ENCODE measurements at regions not wholly inside any gene's neighbourhood (a gene's known extent, or its start where the extent isn't known, plus 50 kb on each side); places are given as distances from the start of the nearest gene placed in this dataset.
"Not testable (repeated sequence)": the region's sequence is repeated elsewhere in the genome, so short reads cannot be mapped to it uniquely, and the experiment has no call there.

- DNase-seq: no peak
Observed at GRCh38 chr13:80551650-80552497, 210.9 kb upstream of the SPRY2 start.

GRCh38 chr13:80550971-80551441 lies 210.1 kb upstream of the SPRY2 start:
- no peak for DNase-seq

- DNase-seq: no peak
Observed at GRCh38 chr13:80548915-80549314, 208.0 kb upstream of the SPRY2 start.

GRCh38 chr13:80547885-80548825 lies 207.2 kb upstream of the SPRY2 start:
- DNase-seq: no peak

- no peak for DNase-seq
Observed at GRCh38 chr13:80547341-80547740, 206.4 kb upstream of the SPRY2 start.

GRCh38 chr13:80533175-80533574 lies 192.2 kb upstream of the SPRY2 start:
- DNase-seq: no peak

GRCh38 chr13:80530902-80531301 lies 190.0 kb upstream of the SPRY2 start:
- DNase-seq: no peak

GRCh38 chr13:80530191-80530590 lies 189.3 kb upstream of the SPRY2 start:
- DNase-seq: no peak

GRCh38 chr13:80529734-80530133 lies 188.8 kb upstream of the SPRY2 start:
- no peak for DNase-seq

- no peak for DNase-seq
Observed at GRCh38 chr13:80528733-80529132, 187.8 kb upstream of the SPRY2 start.

GRCh38 chr13:80527400-80527799 lies 186.5 kb upstream of the SPRY2 start:
- no peak for DNase-seq

GRCh38 chr13:80524447-80525215 lies 183.7 kb upstream of the SPRY2 start:
- no peak for DNase-seq

- DNase-seq: no peak
Observed at GRCh38 chr13:80523134-80523533, 182.2 kb upstream of the SPRY2 start.

- not testable (repeated sequence) for DNase-seq
Observed at GRCh38 chr13:80522463-80522862, 181.5 kb upstream of the SPRY2 start.

- no peak for DNase-seq
Observed at GRCh38 chr13:80516818-80517348, 176.0 kb upstream of the SPRY2 start.

GRCh38 chr13:80515296-80515695 lies 174.4 kb upstream of the SPRY2 start:
- DNase-seq: no peak

GRCh38 chr13:80513196-80513595 lies 172.3 kb upstream of the SPRY2 start:
- DNase-seq: no peak

GRCh38 chr13:80510686-80511085 lies 169.8 kb upstream of the SPRY2 start:
- no peak for DNase-seq

GRCh38 chr13:80509264-80509663 lies 168.3 kb upstream of the SPRY2 start:
- DNase-seq: no peak

- no peak for DNase-seq
Observed at GRCh38 chr13:80508031-80508430, 167.1 kb upstream of the SPRY2 start.

GRCh38 chr13:80504453-80504852 lies 163.5 kb upstream of the SPRY2 start:
- no peak for DNase-seq

GRCh38 chr13:80502359-80502758 lies 161.4 kb upstream of the SPRY2 start:
- no peak for DNase-seq

- no peak for DNase-seq
Observed at GRCh38 chr13:80501556-80501955, 160.6 kb upstream of the SPRY2 start.

All from NCI-H748 treated with DMSO at 0.1 percent for 48 hours (cell line).